Fibroblast of pulmonary artery (primary cell): ENCODE measurements at regions not wholly inside any gene's neighbourhood (a gene's known extent, or its start where the extent isn't known, plus 50 kb on each side); places are given as distances from the start of the nearest gene placed in this dataset.
"Not testable (repeated sequence)": the region's sequence is repeated elsewhere in the genome, so short reads cannot be mapped to it uniquely, and the experiment has no call there.

Source experiments
- DNase-seq: peaks from one replicate; pipeline ENCODE4 v3.0.0-alpha.2; 2010; ENCODE audit warnings: low read depth
- H3K4me3 ChIP-seq: replicated peaks from 2 replicates; pipeline ENCODE4 v1.5.1; 2011; ENCODE audit warnings: low read depth, mild to moderate bottlenecking, control low read depth, low read length, moderate library complexity
- TF ChIP-seq, protein P1 (sequence below): IDR thresholded peaks from 2 replicates; pipeline ENCODE4 v1.5.1; 2011; ENCODE audit warnings: mild to moderate bottlenecking, control low read depth, low read length, inconsistent platforms; ENCODE audit errors: missing control alignments

DNA sequence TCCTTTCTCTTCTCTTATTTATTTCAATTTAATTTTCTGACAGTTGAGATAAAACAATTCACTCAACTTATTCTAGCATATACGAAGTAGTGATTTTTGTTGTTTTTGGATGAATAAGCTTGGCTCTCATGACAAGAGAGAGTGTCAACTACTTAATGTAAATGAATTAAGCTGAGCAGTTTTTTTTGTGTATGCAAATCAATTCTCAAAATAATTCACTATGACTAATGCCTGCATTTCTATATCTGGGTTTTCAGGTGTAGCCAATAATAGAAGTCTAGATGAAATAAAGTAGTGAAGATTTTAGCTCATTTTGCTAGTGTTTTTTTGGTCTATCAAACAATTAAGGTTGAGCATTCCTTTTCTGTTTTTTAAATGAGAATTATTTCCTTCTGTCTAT is 1354.0 kb downstream of the CDH8 start:
- no peak for DNase-seq
- H3K4me3 ChIP-seq = no peak overlapping the region
- TF ChIP-seq, protein P1, sequence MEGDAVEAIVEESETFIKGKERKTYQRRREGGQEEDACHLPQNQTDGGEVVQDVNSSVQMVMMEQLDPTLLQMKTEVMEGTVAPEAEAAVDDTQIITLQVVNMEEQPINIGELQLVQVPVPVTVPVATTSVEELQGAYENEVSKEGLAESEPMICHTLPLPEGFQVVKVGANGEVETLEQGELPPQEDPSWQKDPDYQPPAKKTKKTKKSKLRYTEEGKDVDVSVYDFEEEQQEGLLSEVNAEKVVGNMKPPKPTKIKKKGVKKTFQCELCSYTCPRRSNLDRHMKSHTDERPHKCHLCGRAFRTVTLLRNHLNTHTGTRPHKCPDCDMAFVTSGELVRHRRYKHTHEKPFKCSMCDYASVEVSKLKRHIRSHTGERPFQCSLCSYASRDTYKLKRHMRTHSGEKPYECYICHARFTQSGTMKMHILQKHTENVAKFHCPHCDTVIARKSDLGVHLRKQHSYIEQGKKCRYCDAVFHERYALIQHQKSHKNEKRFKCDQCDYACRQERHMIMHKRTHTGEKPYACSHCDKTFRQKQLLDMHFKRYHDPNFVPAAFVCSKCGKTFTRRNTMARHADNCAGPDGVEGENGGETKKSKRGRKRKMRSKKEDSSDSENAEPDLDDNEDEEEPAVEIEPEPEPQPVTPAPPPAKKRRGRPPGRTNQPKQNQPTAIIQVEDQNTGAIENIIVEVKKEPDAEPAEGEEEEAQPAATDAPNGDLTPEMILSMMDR = no peak

DNA sequence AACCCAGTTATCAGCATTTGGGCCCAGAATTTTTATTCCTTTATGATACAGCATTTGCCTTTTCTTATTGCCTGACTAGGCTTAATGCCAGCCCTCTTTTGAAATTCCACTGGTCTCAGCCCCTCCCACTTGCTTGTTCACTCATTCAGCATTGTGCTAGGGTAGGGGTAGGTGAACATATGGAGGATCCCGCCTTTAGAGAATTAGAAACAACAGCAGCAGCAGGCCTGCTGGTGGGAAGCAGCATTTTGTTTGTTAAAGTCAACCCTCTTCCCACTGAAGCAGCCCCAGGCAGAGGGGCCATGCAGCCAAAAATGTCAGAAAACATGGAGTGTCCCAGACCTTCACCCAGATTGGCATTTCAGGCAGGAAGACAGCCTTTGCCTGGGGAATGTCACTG is 1355.2 kb downstream of the CDH8 start:
- no peak overlapping the region for H3K4me3 ChIP-seq
- TF ChIP-seq, protein P1 = no peak
- no peak for DNase-seq

DNA sequence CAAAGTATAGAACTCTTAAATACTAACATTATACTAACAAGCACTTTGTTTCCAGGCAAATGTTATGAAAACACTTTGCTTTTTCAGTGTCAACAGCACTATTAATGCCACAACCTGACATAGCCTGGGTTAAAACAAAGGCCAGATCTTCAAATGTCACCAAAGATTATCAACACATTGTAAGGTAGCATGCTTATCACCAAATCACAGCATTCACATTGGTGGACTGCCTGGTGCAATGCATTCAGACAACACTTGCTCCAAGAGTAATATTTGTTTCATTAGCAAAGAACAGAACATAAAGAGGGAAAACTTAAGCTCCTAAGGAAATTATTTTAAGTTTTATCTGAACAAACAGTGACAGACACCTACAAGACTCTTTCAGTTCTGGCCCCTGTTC is 1361.2 kb downstream of the CDH8 start:
- TF ChIP-seq, protein P1 = no peak
- no peak overlapping the region for H3K4me3 ChIP-seq
- DNase-seq = no peak

DNA sequence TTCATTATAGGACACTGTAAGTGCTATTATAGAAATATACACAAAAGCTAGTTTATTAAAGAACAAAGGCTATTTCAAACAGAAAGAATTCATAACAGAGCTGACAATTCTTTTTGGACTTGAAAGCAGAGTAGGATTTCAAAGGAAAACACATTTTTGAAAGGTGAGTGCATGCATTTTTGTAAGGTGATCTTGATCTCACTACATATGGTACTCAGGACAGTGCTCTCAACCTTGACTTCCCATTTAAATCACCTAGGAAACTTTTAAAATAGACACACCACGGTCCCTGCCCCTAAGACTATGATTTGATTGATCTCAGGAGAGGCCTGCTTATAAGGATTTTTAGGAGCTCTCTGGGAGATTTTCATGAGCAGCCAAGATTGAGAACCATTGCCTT is 1362.0 kb downstream of the CDH8 start:
- TF ChIP-seq, protein P1 = no peak
- no peak for DNase-seq
- no peak overlapping the region for H3K4me3 ChIP-seq

DNA sequence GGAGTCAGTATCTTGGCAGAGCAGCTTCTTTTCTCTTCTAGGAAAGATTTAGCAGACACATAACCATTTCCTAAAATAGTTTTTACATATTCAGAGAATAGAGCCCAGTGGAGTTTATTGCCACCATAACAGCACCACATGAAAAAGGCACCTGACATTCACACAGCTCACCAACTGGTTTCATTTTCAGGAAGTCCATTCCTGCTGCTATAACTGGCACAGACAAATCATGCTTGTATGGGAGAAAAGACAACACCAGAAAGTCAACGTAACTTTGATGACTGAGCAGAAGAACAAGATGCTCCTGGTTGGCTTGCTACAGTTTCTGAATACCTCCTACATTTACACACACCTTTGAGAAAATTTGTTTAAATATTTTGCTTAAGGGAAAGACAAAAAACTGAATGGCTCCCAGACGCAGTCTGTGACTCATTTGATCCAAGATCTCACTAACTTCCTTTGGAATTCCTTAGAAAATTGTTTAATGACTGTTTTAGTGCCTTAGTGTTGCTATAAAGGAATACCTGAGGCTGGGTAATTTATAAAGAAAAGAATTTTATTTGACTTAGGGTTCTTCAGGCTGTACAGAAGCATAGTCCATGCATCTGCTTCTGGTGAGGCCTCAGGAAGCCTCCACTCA is 1380.6 kb downstream of the CDH8 start:
- no peak for DNase-seq
- no peak overlapping the region for H3K4me3 ChIP-seq

DNA sequence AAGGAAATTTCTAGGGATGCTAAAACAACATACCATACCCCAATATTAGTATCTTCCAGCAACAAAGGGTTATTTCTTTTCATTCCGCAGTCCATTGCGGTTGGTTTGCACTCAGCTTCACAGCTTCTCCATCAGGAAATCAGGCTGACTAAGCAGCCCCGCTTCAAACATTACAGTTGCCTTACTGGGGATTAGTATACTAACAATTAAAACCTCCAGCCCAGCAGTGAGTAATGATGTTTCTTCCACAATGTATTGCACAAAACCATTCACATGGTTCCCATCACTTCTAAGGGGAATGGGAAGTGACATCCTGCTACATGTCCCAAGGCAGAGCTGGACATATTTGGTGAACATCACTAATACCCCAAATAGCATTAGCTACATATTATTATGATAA is 1384.9 kb downstream of the CDH8 start:
- no peak for DNase-seq
- TF ChIP-seq, protein P1 = no peak
- H3K4me3 ChIP-seq = no peak overlapping the region

More for the DNA sequence above, 1380.6 kb downstream of the CDH8 start:
- TF ChIP-seq, protein P1 = no peak

DNA sequence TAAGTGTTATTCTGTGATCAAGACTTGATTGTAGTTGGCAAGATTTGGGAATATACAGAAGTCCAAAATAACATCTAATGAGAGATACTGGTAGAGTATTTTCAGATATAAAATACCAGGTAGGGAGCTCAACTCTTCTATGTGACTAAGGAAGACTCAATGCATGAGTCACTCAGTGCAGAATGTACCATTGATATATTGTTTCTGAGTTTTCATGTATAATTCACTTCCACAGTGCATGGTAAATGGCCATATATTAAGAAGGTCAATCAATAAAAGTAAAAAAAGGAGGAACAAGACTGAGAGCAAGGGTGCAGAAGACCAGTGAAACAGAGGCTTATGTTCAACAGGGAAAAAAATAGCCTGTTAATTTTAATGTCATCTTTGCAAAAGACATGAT is 1387.9 kb downstream of the CDH8 start:
- TF ChIP-seq, protein P1 = no peak
- DNase-seq = peak; percentile 0
- no peak overlapping the region for H3K4me3 ChIP-seq

DNA sequence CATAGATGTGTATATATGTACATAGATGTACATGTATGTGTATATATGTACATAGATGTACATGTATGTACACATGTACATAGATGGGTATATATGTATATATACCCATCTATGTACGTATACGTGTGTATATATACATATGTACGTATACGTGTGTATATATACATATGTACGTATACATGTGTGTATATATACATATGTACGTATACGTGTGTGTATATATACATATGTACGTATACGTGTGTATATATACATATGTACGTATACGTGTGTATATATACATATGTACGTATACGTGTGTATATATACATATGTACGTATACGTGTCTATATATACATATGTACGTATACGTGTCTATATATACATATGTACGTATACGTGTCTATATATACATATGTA is 1388.8 kb downstream of the CDH8 start:
- H3K4me3 ChIP-seq = not testable (repeated sequence)

More for the DNA sequence above, 1388.8 kb downstream of the CDH8 start:
- not testable (repeated sequence) for DNase-seq
